ENCODE measurements at regions not wholly inside any gene's neighbourhood (a gene's known extent, or its start where the extent isn't known, plus 50 kb on each side); places are given as distances from the start of the nearest gene placed in this dataset.

DNA sequence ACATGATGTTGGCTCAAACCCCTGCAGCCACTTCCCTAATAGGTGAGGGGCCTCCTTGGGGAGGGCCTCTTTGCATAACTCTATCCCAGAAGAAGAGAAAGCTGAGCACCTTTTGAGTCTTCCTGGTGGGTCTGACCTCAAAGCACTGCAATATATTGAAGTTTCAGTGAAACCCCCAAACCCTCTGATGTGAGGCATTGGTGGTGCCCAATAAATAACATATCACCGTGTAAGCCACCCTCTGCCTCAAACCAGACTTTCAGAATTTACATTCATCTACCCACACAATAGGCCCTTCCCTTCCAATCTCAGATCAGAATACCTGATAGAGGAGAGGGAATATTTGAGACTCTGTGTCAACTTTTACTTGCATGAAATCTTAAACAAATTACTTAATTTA is 142.8 kb upstream of the STK17B start:
- no peaks in the 10 kb centered on the region for H3K27me3 Mint-ChIP-seq
- Histone ChIP-seq H3K4me2 (replicated peaks; ENCODE audit: low read depth, low read length, poor library complexity, severe bottlenecking) (no peak overlapping the region), H3K4me1 (ENCODE audit: control insufficient read depth in 2 of 2, insufficient read depth in 2 of 2, low read length in 2 of 2) (no peaks in the 10 kb centered on the region), H4K20me1 (ENCODE audit: control insufficient read depth, insufficient read depth, low read length, poor library complexity, severe bottlenecking) (no peaks in the 10 kb centered on the region), H3K4me3 (ENCODE audit: control extremely low read depth in 1 of 5, extremely low read depth in 1 of 5, insufficient read depth in 1 of 5, low read depth in 2 of 5, low read length in 4 of 5) (no peak overlapping the region), H2AFZ (ENCODE audit: insufficient read depth, low read depth, low read length, poor library complexity, severe bottlenecking) (no peak overlapping the region), H3K9me3 (ENCODE audit: control extremely low read depth in 1 of 3, control insufficient read depth in 2 of 3, insufficient read depth in 1 of 3, low read length in 2 of 3) (no peaks in the 10 kb centered on the region), H3K9ac (ENCODE audit: low read length) (no peak overlapping the region), H3K79me2 (ENCODE audit: control insufficient read depth, insufficient read depth, low read length) (no peaks in the 10 kb centered on the region), H3K27me3 (replicated peaks in 1 of 4; ENCODE audit: control extremely low read depth in 1 of 4, control insufficient read depth in 3 of 4, insufficient read depth in 4 of 4, low read length in 3 of 4) (no peaks in the 10 kb centered on the region), H3K27ac (ENCODE audit: low read length in 2 of 2) (no peak overlapping the region), H3K36me3 (replicated peaks in 1 of 2; ENCODE audit: control extremely low read depth in 1 of 2, control insufficient read depth in 1 of 2, extremely low read depth in 1 of 2, insufficient read depth in 2 of 2, low read length in 1 of 2) (no peaks in the 10 kb centered on the region)
- H3K9me3 Mint-ChIP-seq (ENCODE audit: insufficient read depth), result no peaks in the 10 kb centered on the region
- ATAC-seq (ENCODE audit: low read depth) (no peak), DNase-seq (no peak)
- ChIA-PET CTCF (no interaction called here), POLR2A (no interaction called here)
- no peak overlapping the region for H3K4me3 Mint-ChIP-seq
- no peak overlapping the region for H3K27ac Mint-ChIP-seq
- TF ChIP-seq, protein P1, sequence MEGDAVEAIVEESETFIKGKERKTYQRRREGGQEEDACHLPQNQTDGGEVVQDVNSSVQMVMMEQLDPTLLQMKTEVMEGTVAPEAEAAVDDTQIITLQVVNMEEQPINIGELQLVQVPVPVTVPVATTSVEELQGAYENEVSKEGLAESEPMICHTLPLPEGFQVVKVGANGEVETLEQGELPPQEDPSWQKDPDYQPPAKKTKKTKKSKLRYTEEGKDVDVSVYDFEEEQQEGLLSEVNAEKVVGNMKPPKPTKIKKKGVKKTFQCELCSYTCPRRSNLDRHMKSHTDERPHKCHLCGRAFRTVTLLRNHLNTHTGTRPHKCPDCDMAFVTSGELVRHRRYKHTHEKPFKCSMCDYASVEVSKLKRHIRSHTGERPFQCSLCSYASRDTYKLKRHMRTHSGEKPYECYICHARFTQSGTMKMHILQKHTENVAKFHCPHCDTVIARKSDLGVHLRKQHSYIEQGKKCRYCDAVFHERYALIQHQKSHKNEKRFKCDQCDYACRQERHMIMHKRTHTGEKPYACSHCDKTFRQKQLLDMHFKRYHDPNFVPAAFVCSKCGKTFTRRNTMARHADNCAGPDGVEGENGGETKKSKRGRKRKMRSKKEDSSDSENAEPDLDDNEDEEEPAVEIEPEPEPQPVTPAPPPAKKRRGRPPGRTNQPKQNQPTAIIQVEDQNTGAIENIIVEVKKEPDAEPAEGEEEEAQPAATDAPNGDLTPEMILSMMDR (IDR thresholded peaks at IDR 0.05), result no peak
- TF ChIP-seq EZH2 (IDR thresholded peaks at IDR 0.05; ENCODE audit: borderline replicate concordance, insufficient read depth, low read depth, low read length, poor library complexity, severe bottlenecking), result no peak
- no peaks in the 10 kb centered on the region for H3K4me1 Mint-ChIP-seq
- intact Hi-C loops (cut with micrococcal nuclease), result no loop called here
- WGBS (ENCODE audit: insufficient coverage), result no CpG with 5 or more reads among the region's 1 CpG

- no peaks in the 10 kb centered on the region for H3K79me2 ChIP-seq (ENCODE audit: control insufficient read depth, insufficient read depth, low read length)
- H3K36me3 ChIP-seq (replicated peaks in 1 of 2; ENCODE audit: control extremely low read depth in 1 of 2, control insufficient read depth in 1 of 2, extremely low read depth in 1 of 2, insufficient read depth in 2 of 2, low read length in 1 of 2), result no peaks in the 10 kb centered on the region
- no peaks in the 10 kb centered on the region for H3K4me1 ChIP-seq (ENCODE audit: control insufficient read depth in 2 of 2, insufficient read depth in 2 of 2, low read length in 2 of 2)
- no peak for TF ChIP-seq EZH2 (IDR thresholded peaks at IDR 0.05; ENCODE audit: borderline replicate concordance, insufficient read depth, low read depth, low read length, poor library complexity, severe bottlenecking)
- TF ChIP-seq, protein P1 (IDR thresholded peaks at IDR 0.05), result no peak
- no peak overlapping the region for H2AFZ ChIP-seq (ENCODE audit: insufficient read depth, low read depth, low read length, poor library complexity, severe bottlenecking)
- POLR2A ChIA-PET, result no interaction called here
- no peaks in the 10 kb centered on the region for H3K4me1 Mint-ChIP-seq
- no peak overlapping the region for H3K27ac ChIP-seq (ENCODE audit: low read length in 2 of 2)
- WGBS (ENCODE audit: insufficient coverage), result 96% methylated on average over 3 of the region's 4 CpGs
- ATAC-seq (ENCODE audit: low read depth) (no peak), DNase-seq (no peak)
- H3K4me2 ChIP-seq (replicated peaks; ENCODE audit: low read depth, low read length, poor library complexity, severe bottlenecking), result no peak overlapping the region
- no peaks in the 10 kb centered on the region for H3K9me3 Mint-ChIP-seq (ENCODE audit: insufficient read depth)
- intact Hi-C loops (cut with micrococcal nuclease), result no loop called here
- H4K20me1 ChIP-seq (ENCODE audit: control insufficient read depth, insufficient read depth, low read length, poor library complexity, severe bottlenecking), result no peaks in the 10 kb centered on the region
- no peaks in the 10 kb centered on the region for H3K27me3 Mint-ChIP-seq
- CTCF ChIA-PET, result no interaction called here
- H3K27me3 ChIP-seq (replicated peaks in 1 of 4; ENCODE audit: control extremely low read depth in 1 of 4, control insufficient read depth in 3 of 4, insufficient read depth in 4 of 4, low read length in 3 of 4), result no peaks in the 10 kb centered on the region
- no peak overlapping the region for H3K9ac ChIP-seq (ENCODE audit: low read length)
- H3K4me3 ChIP-seq (ENCODE audit: control extremely low read depth in 1 of 5, extremely low read depth in 1 of 5, insufficient read depth in 1 of 5, low read depth in 2 of 5, low read length in 4 of 5), result no peak overlapping the region
- H3K9me3 ChIP-seq (ENCODE audit: control extremely low read depth in 1 of 3, control insufficient read depth in 2 of 3, insufficient read depth in 1 of 3, low read length in 2 of 3), result no peaks in the 10 kb centered on the region
- no peak overlapping the region for H3K27ac Mint-ChIP-seq
- no peak overlapping the region for H3K4me3 Mint-ChIP-seq
Observed at GRCh38 chr2:196314780-196315179, 143.4 kb upstream of the STK17B start.
